ENCODE measurements at regions not wholly inside any gene's neighbourhood (a gene's known extent, or its start where the extent isn't known, plus 50 kb on each side); places are given as distances from the start of the nearest gene placed in this dataset.

DNA sequence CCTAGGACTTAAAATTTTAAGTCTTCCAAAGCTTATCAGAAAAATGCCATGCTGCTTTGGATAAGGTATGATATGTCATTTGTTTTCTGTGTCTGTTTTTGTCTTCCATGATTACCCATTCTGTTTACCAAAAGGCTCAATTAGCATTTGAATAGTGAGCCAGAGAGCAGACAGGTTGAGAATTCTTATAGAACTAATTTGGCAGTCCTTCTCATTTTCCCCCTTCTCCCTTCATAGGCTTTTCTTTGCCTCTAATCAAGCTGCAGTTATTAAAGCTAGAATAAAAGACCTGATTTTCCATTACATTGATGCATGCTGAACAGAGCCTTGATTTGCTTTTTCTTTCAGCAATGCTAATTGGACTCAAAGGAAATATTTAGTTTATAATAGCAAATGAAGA lies 993.0 kb downstream of the MAT2B start:
- TF ChIP-seq, protein P1, sequence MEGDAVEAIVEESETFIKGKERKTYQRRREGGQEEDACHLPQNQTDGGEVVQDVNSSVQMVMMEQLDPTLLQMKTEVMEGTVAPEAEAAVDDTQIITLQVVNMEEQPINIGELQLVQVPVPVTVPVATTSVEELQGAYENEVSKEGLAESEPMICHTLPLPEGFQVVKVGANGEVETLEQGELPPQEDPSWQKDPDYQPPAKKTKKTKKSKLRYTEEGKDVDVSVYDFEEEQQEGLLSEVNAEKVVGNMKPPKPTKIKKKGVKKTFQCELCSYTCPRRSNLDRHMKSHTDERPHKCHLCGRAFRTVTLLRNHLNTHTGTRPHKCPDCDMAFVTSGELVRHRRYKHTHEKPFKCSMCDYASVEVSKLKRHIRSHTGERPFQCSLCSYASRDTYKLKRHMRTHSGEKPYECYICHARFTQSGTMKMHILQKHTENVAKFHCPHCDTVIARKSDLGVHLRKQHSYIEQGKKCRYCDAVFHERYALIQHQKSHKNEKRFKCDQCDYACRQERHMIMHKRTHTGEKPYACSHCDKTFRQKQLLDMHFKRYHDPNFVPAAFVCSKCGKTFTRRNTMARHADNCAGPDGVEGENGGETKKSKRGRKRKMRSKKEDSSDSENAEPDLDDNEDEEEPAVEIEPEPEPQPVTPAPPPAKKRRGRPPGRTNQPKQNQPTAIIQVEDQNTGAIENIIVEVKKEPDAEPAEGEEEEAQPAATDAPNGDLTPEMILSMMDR (IDR thresholded peaks at IDR 0.05): no peak
- TF ChIP-seq ATF1 (CRISPR knock-in tag; IDR thresholded peaks at IDR 0.05): no peak
- TF ChIP-seq, protein P2, sequence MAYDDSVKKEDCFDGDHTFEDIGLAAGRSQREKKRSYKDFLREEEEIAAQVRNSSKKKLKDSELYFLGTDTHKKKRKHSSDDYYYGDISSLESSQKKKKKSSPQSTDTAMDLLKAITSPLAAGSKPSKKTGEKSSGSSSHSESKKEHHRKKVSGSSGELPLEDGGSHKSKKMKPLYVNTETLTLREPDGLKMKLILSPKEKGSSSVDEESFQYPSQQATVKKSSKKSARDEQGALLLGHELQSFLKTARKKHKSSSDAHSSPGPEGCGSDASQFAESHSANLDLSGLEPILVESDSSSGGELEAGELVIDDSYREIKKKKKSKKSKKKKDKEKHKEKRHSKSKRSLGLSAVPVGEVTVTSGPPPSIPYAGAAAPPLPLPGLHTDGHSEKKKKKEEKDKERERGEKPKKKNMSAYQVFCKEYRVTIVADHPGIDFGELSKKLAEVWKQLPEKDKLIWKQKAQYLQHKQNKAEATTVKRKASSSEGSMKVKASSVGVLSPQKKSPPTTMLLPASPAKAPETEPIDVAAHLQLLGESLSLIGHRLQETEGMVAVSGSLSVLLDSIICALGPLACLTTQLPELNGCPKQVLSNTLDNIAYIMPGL (CRISPR knock-in tag; IDR thresholded peaks at IDR 0.05): no peak
- no peak for TF ChIP-seq SP1 (CRISPR knock-in tag; conservative IDR thresholded peaks at IDR 0.05)
